HEK293T (cell line): ENCODE measurements at regions not wholly inside any gene's neighbourhood (a gene's known extent, or its start where the extent isn't known, plus 50 kb on each side); places are given as distances from the start of the nearest gene placed in this dataset.

Source experiments
- ARNT ChIP-seq: fragments of 450-650 bp; IDR thresholded peaks from 2 replicates; pipeline ENCODE4 v1.6.1; 2017; ENCODE audit warnings: mild to moderate bottlenecking
- BHLHE40 ChIP-seq: fragments of 450-650 bp; IDR thresholded peaks from 2 replicates; pipeline ENCODE4 v1.6.1; 2016; ENCODE audit warnings: mild to moderate bottlenecking, moderate library complexity, borderline replicate concordance
- CTBP1 ChIP-seq: fragments of 450-650 bp; IDR thresholded peaks from 2 replicates; pipeline ENCODE4 v1.6.1; 2016; ENCODE audit warnings: borderline replicate concordance
- ELF4 ChIP-seq: fragments of 450-650 bp; IDR thresholded peaks from 2 replicates; pipeline ENCODE4 v1.6.1; 2017; ENCODE audit warnings: antibody characterized with exemption
- FOXK2 ChIP-seq: fragments of 450-650 bp; IDR thresholded peaks from 2 replicates; pipeline ENCODE4 v1.6.1; 2016; ENCODE audit warnings: mild to moderate bottlenecking
- L3MBTL2 ChIP-seq: fragments of 450-650 bp; conservative IDR thresholded peaks from 2 replicates; pipeline ENCODE4 v1.6.1; 2016; ENCODE audit warnings: mild to moderate bottlenecking
- LEF1 ChIP-seq: fragments of 450-650 bp; IDR thresholded peaks from 2 replicates; pipeline ENCODE4 v1.6.1; 2017; ENCODE audit warnings: mild to moderate bottlenecking, borderline replicate concordance
- NFRKB ChIP-seq: fragments of 450-650 bp; IDR thresholded peaks from 2 replicates; pipeline ENCODE4 v1.6.1; 2016; ENCODE audit warnings: mild to moderate bottlenecking, moderate library complexity
- PKNOX1 ChIP-seq: fragments of 450-650 bp; IDR thresholded peaks from 2 replicates; pipeline ENCODE4 v1.6.1; 2016
- SP1 ChIP-seq: fragments of 450-650 bp; IDR thresholded peaks from 2 replicates; pipeline ENCODE4 v1.6.1; 2017
- SUZ12 ChIP-seq: fragments of 450-650 bp; IDR thresholded peaks from 2 replicates; pipeline ENCODE4 v1.6.1; 2016; ENCODE audit warnings: mild to moderate bottlenecking
- TARDBP ChIP-seq: fragments of 450-650 bp; IDR thresholded peaks from 2 replicates; pipeline ENCODE4 v1.6.1; 2016
- ZNF384 ChIP-seq: fragments of 450-650 bp; IDR thresholded peaks from 2 replicates; pipeline ENCODE4 v1.6.1; 2016

GRCh38 chr10:29067628-29068027 is 221.2 kb upstream of the LYZL1 start:
- no peak for TF ChIP-seq FOXK2
- TF ChIP-seq L3MBTL2, result no peak
- TF ChIP-seq TARDBP, result no peak
- TF ChIP-seq SP1, result no peak
- TF ChIP-seq SUZ12, result no peak
- TF ChIP-seq CTBP1, result no peak
- no peak for TF ChIP-seq ZNF384
- TF ChIP-seq BHLHE40, result no peak
- TF ChIP-seq PKNOX1, result no peak
- TF ChIP-seq ELF4, result no peak
- TF ChIP-seq LEF1, result no peak
- no peak for TF ChIP-seq NFRKB
- TF ChIP-seq ARNT, result no peak
